ENCODE measurements at regions not wholly inside any gene's neighbourhood (a gene's known extent, or its start where the extent isn't known, plus 50 kb on each side); places are given as distances from the start of the nearest gene placed in this dataset.

DNA sequence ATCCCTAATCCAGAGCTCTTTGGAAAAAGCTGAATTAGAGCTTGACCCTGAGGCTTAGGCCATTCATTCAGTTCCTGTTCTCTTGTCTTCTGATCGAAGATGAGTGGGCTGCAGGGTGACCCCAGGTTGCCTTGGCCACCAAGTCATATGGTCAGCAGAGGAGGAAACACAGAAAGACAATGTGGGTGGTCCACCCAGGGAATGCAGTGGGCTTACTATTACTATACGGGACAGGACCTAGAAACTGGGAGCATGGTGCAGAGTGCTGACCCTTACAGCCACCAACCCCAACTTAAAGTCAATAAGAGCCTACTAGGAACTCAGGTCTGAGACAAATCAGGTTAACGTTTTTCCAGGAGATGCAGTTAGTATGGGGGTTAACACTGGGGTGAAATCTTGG, 200.5 kb downstream of the HERPUD2 start:
- no peak overlapping the region for H2AFZ ChIP-seq (replicated peaks)
- H4K20me1 ChIP-seq (ENCODE audit: low read depth): no peaks in the 10 kb centered on the region
- Mint-ChIP-seq H3K4me3 (no peak overlapping the region), H3K9me3 (no peaks in the 10 kb centered on the region), H3K4me1 (peaks cover 8% of the 10 kb centered on the region), H3K27me3 (ENCODE audit: insufficient read depth, low read depth) (no peaks in the 10 kb centered on the region), H3K36me3 (no peaks in the 10 kb centered on the region), H3K27ac (no peak overlapping the region)
- H3K4me3 ChIP-seq: no peak overlapping the region
- TF ChIP-seq, protein P1, sequence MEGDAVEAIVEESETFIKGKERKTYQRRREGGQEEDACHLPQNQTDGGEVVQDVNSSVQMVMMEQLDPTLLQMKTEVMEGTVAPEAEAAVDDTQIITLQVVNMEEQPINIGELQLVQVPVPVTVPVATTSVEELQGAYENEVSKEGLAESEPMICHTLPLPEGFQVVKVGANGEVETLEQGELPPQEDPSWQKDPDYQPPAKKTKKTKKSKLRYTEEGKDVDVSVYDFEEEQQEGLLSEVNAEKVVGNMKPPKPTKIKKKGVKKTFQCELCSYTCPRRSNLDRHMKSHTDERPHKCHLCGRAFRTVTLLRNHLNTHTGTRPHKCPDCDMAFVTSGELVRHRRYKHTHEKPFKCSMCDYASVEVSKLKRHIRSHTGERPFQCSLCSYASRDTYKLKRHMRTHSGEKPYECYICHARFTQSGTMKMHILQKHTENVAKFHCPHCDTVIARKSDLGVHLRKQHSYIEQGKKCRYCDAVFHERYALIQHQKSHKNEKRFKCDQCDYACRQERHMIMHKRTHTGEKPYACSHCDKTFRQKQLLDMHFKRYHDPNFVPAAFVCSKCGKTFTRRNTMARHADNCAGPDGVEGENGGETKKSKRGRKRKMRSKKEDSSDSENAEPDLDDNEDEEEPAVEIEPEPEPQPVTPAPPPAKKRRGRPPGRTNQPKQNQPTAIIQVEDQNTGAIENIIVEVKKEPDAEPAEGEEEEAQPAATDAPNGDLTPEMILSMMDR (IDR thresholded peaks at IDR 0.05): no peak
- TF ChIP-seq EZH2 (IDR thresholded peaks at IDR 0.05): no peak
- TF ChIP-seq EZH2phosphoT487 (IDR thresholded peaks at IDR 0.05): no peak
- H3K36me3 ChIP-seq: no peaks in the 10 kb centered on the region
- H3F3A ChIP-seq (ENCODE audit: low read depth): no peaks in the 10 kb centered on the region
- H3K4me2 ChIP-seq: no peak overlapping the region
- H3K9ac ChIP-seq: no peak overlapping the region
- no peaks in the 10 kb centered on the region for H3K9me3 ChIP-seq (ENCODE audit: low read depth)
- no peaks in the 10 kb centered on the region for H3K27me3 ChIP-seq
- DNase-seq (ENCODE audit: low spot score): no peak
- H3K4me1 ChIP-seq: no peaks in the 10 kb centered on the region
- H3K27ac ChIP-seq: no peak overlapping the region
- H3K79me2 ChIP-seq (ENCODE audit: low read depth): no peaks in the 10 kb centered on the region

DNA sequence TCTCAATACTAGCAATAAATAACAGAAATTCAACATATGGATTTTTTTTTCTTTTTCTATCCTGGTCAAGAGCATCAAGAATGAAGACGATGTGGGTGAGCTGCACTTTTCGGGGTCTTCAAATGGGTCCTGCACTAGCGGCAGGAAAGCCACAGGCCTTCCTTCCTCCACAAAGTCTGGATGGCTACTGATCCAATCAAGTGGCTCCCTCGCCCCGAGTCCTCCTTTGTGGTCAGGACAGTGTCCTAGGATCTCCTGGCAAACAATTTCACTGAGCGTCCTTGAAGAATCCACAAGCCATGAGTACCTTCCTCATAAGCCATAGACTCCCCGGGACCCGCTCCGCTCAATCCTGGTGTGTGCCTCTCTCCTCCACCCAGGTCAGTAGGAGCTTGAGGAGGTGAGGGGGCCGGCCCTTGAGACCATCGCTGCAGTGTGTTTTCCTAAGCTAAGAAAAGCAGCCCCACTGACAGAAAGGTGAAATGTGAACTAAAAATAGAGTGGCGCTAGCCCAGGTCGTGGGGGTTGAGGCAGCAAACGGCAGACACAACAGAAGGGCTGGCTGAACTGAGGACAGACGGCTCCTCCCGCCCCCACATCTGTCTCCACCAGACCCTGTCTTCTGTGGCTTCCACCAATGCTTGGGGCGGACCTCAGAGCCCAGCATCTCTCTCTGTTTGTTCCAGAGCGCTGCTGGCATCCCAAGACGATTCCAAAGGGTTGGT, 202.3 kb downstream of the HERPUD2 start:
- TF ChIP-seq EZH2phosphoT487 (IDR thresholded peaks at IDR 0.05): no peak
- TF ChIP-seq EZH2 (IDR thresholded peaks at IDR 0.05): no peak
- TF ChIP-seq, protein P1 (IDR thresholded peaks at IDR 0.05): no peak
- Histone ChIP-seq H3K4me2 (no peak overlapping the region), H2AFZ (replicated peaks) (peak overlapping the region; percentile 5), H3K4me3 (no peak overlapping the region), H3K9ac (no peak overlapping the region), H3K9me3 (ENCODE audit: low read depth) (no peaks in the 10 kb centered on the region), H3K36me3 (no peaks in the 10 kb centered on the region), H3K27me3 (no peaks in the 10 kb centered on the region), H4K20me1 (ENCODE audit: low read depth) (no peaks in the 10 kb centered on the region), H3K27ac (no peak overlapping the region), H3K79me2 (ENCODE audit: low read depth) (no peaks in the 10 kb centered on the region), H3K4me1 (no peaks in the 10 kb centered on the region), H3F3A (ENCODE audit: low read depth) (no peaks in the 10 kb centered on the region)
- no peak for DNase-seq (ENCODE audit: low spot score)
- Mint-ChIP-seq H3K27me3 (ENCODE audit: insufficient read depth, low read depth) (no peaks in the 10 kb centered on the region), H3K4me1 (peaks cover 8% of the 10 kb centered on the region), H3K4me3 (no peak overlapping the region), H3K27ac (no peak overlapping the region), H3K9me3 (no peaks in the 10 kb centered on the region), H3K36me3 (no peaks in the 10 kb centered on the region)

DNA sequence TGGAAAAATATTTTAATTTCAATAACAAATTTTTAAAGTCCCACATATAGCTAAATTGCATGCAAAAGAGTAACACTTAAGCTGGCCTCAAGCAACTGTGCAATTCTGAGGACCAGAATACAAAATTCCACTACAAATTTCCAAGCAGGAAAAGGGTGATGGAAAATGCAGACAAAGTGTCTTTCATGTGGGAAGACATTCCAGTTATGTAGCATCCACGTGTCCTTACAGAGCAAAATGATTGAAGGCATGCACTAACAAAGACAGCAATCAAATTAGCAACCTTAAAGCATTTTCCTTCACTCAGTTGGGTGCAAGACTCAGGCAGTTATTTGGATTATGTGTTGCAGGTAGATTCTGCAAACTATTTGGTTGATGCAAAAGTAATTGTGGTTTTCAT, 203.7 kb downstream of the HERPUD2 start:
- Histone ChIP-seq H3K79me2 (ENCODE audit: low read depth) (no peaks in the 10 kb centered on the region), H3F3A (ENCODE audit: low read depth) (no peaks in the 10 kb centered on the region)

More for the DNA sequence above, 203.7 kb downstream of the HERPUD2 start:
- H3K9ac ChIP-seq: no peak overlapping the region
- Mint-ChIP-seq H3K9me3 (no peaks in the 10 kb centered on the region), H3K36me3 (no peaks in the 10 kb centered on the region), H3K4me3 (no peak overlapping the region), H3K27ac (no peak overlapping the region), H3K4me1 (peaks cover 8% of the 10 kb centered on the region), H3K27me3 (ENCODE audit: insufficient read depth, low read depth) (no peaks in the 10 kb centered on the region)
- no peaks in the 10 kb centered on the region for H4K20me1 ChIP-seq (ENCODE audit: low read depth)
- no peaks in the 10 kb centered on the region for H3K27me3 ChIP-seq
- no peak for TF ChIP-seq EZH2 (IDR thresholded peaks at IDR 0.05)
- no peak for TF ChIP-seq EZH2phosphoT487 (IDR thresholded peaks at IDR 0.05)
- TF ChIP-seq, protein P1 (IDR thresholded peaks at IDR 0.05): no peak
- no peaks in the 10 kb centered on the region for H3K36me3 ChIP-seq
- no peak overlapping the region for H3K4me3 ChIP-seq
- no peak for DNase-seq (ENCODE audit: low spot score)
- H2AFZ ChIP-seq (replicated peaks): no peak overlapping the region
- no peak overlapping the region for H3K27ac ChIP-seq
- H3K4me1 ChIP-seq: no peaks in the 10 kb centered on the region
- H3K4me2 ChIP-seq: no peak overlapping the region
- no peaks in the 10 kb centered on the region for H3K9me3 ChIP-seq (ENCODE audit: low read depth)

Data from neural progenitor cell (in vitro differentiated cells).